MM.1S (cell line): ENCODE measurements at regions not wholly inside any gene's neighbourhood (a gene's known extent, or its start where the extent isn't known, plus 50 kb on each side); places are given as distances from the start of the nearest gene placed in this dataset.

Source experiments
- DNase-seq: peaks from one replicate; pipeline ENCODE4 v3.0.0-alpha.2; 2015
- H2AFZ ChIP-seq: fragments of 300-600 bp; sonication (generic); 2 replicates; pipeline ENCODE4 v1.6.0; 2016; ENCODE audit warnings: antibody characterized with exemption, low read length
- H3F3A ChIP-seq: fragments of 300-600 bp; sonication (generic); 2 replicates; pipeline ENCODE4 v1.6.1; 2016; ENCODE audit warnings: mild to moderate bottlenecking, antibody characterized with exemption, low read length, moderate library complexity, mixed read lengths; ENCODE audit not compliant: insufficient read depth
- H3K27ac ChIP-seq: fragments of 300-600 bp; sonication (generic); 2 replicates; pipeline ENCODE4 v1.5.1; 2016; ENCODE audit warnings: mild to moderate bottlenecking, low read length
- H3K27me3 ChIP-seq: fragments of 300-600 bp; sonication (generic); replicated peaks from 2 replicates; pipeline ENCODE4 v1.6.0; 2016; ENCODE audit warnings: low read length; ENCODE audit not compliant: insufficient read depth
- H3K36me3 ChIP-seq: fragments of 300-600 bp; sonication (generic); replicated peaks from 2 replicates; pipeline ENCODE4 v1.6.1; 2016; ENCODE audit warnings: mild to moderate bottlenecking, low read length, mixed read lengths; ENCODE audit not compliant: insufficient read depth
- H3K4me1 ChIP-seq: fragments of 300-600 bp; sonication (generic); 2 replicates; pipeline ENCODE4 v1.6.1; 2016; ENCODE audit warnings: low read length, mixed read lengths
- H3K4me2 ChIP-seq: fragments of 300-600 bp; sonication (generic); 2 replicates; pipeline ENCODE4 v1.6.0; 2016; ENCODE audit warnings: low read depth, low read length
- H3K4me3 ChIP-seq: fragments of 300-600 bp; sonication (generic); 2 replicates; pipeline ENCODE4 v1.5.1; 2016; ENCODE audit warnings: low read length, mixed read lengths
- H3K79me2 ChIP-seq: fragments of 300-600 bp; sonication (generic); 2 replicates; pipeline ENCODE4 v1.6.1; 2016; ENCODE audit warnings: mixed run types, low read length, mixed read lengths
- H3K9ac ChIP-seq: fragments of 300-600 bp; sonication (generic); 2 replicates; pipeline ENCODE4 v1.6.1; 2016; ENCODE audit warnings: low read length, mixed read lengths
- H3K9me2 ChIP-seq: fragments of 300-600 bp; sonication (generic); replicated peaks from 2 replicates; pipeline ENCODE4 v1.6.1; 2016; ENCODE audit warnings: mild to moderate bottlenecking, low read length, mixed read lengths; ENCODE audit not compliant: insufficient read depth
- H3K9me3 ChIP-seq: fragments of 300-600 bp; sonication (generic); replicated peaks from 2 replicates; pipeline ENCODE4 v1.6.1; 2016; ENCODE audit warnings: mild to moderate bottlenecking, low read length, mixed read lengths; ENCODE audit not compliant: insufficient read depth
- H4K20me1 ChIP-seq: fragments of 300-600 bp; sonication (generic); 2 replicates; pipeline ENCODE4 v1.6.1; 2016; ENCODE audit warnings: mild to moderate bottlenecking, low read length, moderate library complexity, mixed read lengths; ENCODE audit not compliant: insufficient read depth
- EZH2 ChIP-seq: fragments of 300-600 bp; sonication (generic); optimal IDR thresholded peaks from 2 replicates; pipeline ENCODE3; 2017; ENCODE audit warnings: low read depth, mild to moderate bottlenecking, antibody characterized with exemption, low read length, mixed read lengths
- EZH2phosphoT487 ChIP-seq: fragments of 300-600 bp; sonication (generic); IDR thresholded peaks from 2 replicates; pipeline ENCODE4 v1.6.1; 2018; ENCODE audit warnings: antibody characterized with exemption, low read length
- TF ChIP-seq, protein P1 (sequence below): fragments of 300-600 bp; sonication (generic); IDR thresholded peaks from 2 replicates; pipeline ENCODE4 v1.5.1; 2016; ENCODE audit warnings: antibody characterized with exemption, low read length, mixed read lengths

DNA sequence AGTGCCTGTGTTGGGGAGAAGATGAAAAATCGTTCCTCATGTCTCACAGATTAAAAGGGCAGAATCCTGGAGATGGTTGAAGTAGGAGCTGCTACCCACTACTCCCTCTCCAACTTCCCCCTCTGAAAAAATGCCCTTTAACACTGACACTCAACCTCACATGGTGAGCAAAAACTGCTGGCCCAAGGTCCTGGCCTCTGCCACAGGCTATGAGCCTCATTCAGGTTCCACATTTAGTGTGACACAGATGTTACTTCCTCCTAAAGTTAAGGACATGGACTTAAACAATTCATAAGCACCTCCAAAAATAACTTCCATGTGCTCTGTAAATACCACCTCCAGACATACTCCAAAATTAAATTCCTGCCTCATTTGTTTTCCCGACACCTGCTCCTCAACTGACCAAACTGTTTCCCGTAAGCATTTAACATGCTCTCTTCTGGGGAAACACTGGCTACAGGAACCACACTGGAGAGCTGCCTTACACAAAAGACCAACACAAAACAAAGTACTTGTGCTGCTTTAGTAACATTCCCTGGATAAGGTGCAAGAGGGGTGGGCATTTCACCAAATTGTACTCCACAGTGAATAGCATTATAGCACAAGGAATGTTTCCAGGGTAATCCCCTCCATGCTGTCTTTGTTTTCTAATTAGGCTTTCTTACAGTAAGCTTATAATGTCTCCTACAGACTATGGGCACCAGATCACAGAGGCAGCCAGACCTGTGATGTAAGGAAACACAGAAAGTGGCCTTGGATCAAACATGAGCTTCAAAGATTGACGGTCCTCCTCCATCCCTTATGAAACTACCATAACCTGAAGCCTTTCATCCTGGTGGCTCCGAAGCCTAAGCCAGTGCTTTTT lies 57.0 kb downstream of the PHLDA1 start:
- Histone ChIP-seq H3K9me3 (no peaks in the 10 kb centered on the region), H3K4me3 (no peak overlapping the region), H3K4me2 (no peak overlapping the region), H2AFZ (no peak overlapping the region), H3K79me2 (no peaks in the 10 kb centered on the region), H4K20me1 (no peaks in the 10 kb centered on the region), H3K4me1 (peaks cover 47% of the 10 kb centered on the region), H3K9me2 (no peaks in the 10 kb centered on the region), H3K27ac (no peak overlapping the region), H3F3A (peaks cover 17% of the 10 kb centered on the region), H3K36me3 (no peaks in the 10 kb centered on the region), H3K9ac (no peak overlapping the region), H3K27me3 (no peaks in the 10 kb centered on the region)
- TF ChIP-seq, protein P1, sequence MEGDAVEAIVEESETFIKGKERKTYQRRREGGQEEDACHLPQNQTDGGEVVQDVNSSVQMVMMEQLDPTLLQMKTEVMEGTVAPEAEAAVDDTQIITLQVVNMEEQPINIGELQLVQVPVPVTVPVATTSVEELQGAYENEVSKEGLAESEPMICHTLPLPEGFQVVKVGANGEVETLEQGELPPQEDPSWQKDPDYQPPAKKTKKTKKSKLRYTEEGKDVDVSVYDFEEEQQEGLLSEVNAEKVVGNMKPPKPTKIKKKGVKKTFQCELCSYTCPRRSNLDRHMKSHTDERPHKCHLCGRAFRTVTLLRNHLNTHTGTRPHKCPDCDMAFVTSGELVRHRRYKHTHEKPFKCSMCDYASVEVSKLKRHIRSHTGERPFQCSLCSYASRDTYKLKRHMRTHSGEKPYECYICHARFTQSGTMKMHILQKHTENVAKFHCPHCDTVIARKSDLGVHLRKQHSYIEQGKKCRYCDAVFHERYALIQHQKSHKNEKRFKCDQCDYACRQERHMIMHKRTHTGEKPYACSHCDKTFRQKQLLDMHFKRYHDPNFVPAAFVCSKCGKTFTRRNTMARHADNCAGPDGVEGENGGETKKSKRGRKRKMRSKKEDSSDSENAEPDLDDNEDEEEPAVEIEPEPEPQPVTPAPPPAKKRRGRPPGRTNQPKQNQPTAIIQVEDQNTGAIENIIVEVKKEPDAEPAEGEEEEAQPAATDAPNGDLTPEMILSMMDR, result no peak
- TF ChIP-seq EZH2 (no peak), EZH2phosphoT487 (no peak)
- DNase-seq, result no peak

DNA sequence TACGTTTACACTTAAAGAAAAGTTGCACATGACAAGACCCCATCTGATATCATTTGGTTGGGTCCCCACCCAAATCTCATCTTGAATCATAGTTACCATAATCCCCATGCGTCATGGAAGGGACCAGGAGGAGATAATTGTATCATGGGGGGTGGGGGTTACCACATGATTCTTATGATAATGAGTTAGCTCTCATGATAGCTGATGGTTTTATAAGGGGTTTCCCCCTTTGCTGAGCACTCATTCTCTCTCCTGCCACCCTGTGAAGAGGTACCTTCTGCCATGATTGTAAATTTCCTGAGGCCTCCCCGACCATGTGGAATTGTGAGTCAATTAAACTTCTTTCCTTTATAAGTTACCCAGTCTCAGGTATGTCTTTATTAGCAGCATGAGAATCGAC lies 60.3 kb downstream of the PHLDA1 start:
- no peaks in the 10 kb centered on the region for H3K79me2 ChIP-seq
- H4K20me1 ChIP-seq, result no peaks in the 10 kb centered on the region
- H3K27me3 ChIP-seq, result no peaks in the 10 kb centered on the region
- no peak overlapping the region for H3K4me2 ChIP-seq
- H3K4me3 ChIP-seq, result no peak overlapping the region
- TF ChIP-seq EZH2phosphoT487 (no peak), EZH2 (no peak)
- TF ChIP-seq, protein P1, result no peak
- no peak overlapping the region for H2AFZ ChIP-seq
- H3K9ac ChIP-seq, result no peak overlapping the region
- no peak overlapping the region for H3K27ac ChIP-seq
- peaks cover 5% of the 10 kb centered on the region; the same call in 1 of the 2 replicates for H3F3A ChIP-seq
- peaks cover 19% of the 10 kb centered on the region for H3K4me1 ChIP-seq
- H3K9me3 ChIP-seq, result no peaks in the 10 kb centered on the region
- DNase-seq, result no peak
- no peaks in the 10 kb centered on the region for H3K9me2 ChIP-seq
- H3K36me3 ChIP-seq, result no peaks in the 10 kb centered on the region

DNA sequence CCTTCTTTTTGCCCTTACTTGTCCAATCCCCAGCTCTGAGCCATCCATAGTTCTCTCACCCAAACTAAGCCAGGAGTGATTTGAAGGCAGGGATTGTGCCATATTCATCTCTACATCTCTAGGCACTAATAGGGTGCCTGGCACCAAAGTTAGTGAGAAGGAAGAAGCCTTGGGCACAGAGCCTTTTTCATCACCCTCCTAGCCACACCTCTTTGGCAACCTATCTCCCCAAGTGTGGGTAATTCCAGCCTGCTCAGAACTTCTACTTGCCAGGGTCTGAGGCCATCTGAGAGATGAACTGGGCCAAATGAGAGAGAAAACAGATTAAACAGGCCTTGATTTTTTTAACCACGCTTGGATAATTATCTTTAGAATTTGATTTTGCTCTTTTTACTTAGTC lies 61.3 kb downstream of the PHLDA1 start:
- Histone ChIP-seq H3K9me3 (no peaks in the 10 kb centered on the region), H3K4me2 (no peak overlapping the region), H3K27me3 (no peaks in the 10 kb centered on the region), H3K4me1 (peaks cover 20% of the 10 kb centered on the region), H4K20me1 (no peaks in the 10 kb centered on the region), H2AFZ (no peak overlapping the region), H3K9me2 (no peaks in the 10 kb centered on the region), H3F3A (0 out of 2 replicates have a peak, but pooled peaks cover 7% of the 10 kb centered on the region), H3K4me3 (no peak overlapping the region), H3K36me3 (no peaks in the 10 kb centered on the region), H3K9ac (no peak overlapping the region), H3K79me2 (no peaks in the 10 kb centered on the region), H3K27ac (no peak overlapping the region)
- TF ChIP-seq EZH2phosphoT487 (no peak), EZH2 (no peak)
- TF ChIP-seq, protein P1, result no peak
- no peak for DNase-seq
